HCT116 (cell line): ENCODE measurements at regions not wholly inside any gene's neighbourhood (a gene's known extent, or its start where the extent isn't known, plus 50 kb on each side); places are given as distances from the start of the nearest gene placed in this dataset.

Experiments
- ATAC-seq: fragments of 200-7000 bp; cut with Tn5 transposase; 2 replicates; pipeline ENCODE4 v1.9.1; 2020; ENCODE audit warnings: mild to moderate bottlenecking, moderate library complexity
- BruUV-seq: library from RNA; stranded (reverse); fragments of 400-500 nt; replicated peaks from 2 replicates; lab custom pipeline; 2021; lab: Mats Ljungman, UMichigan
- CTCF ChIA-PET: fragments of 300-600 bp; sonication (Branson Sonifier 250); formaldehyde crosslinking; loops from one replicate; lab custom pipeline; 2021; ENCODE audit warnings: antibody characterized with exemption; lab: Charles Lee
- POLR2A ChIA-PET: fragments of 300-600, 350-600 bp; sonication (Branson Sonifier 250); formaldehyde crosslinking; loops from one replicate; lab custom pipeline; 2021; ENCODE audit warnings: antibody characterized with exemption; lab: Charles Lee
- RAD21 ChIA-PET, 2 experiments: fragments of 300-600 bp; sonication (Branson Sonifier 250); formaldehyde crosslinking; loops; one replicate each; lab custom pipeline; 2023; ENCODE audit warnings: low total read pairs in 2 of 2; ENCODE audit not compliant: uncharacterized antibody in 2 of 2, unreplicated experiment in 2 of 2, low non-redundant PET in 1 of 2; lab: Charles Lee
- DNase-seq: peaks from one replicate; pipeline ENCODE4 v3.0.0-alpha.2; 2010; ENCODE audit warnings: low read depth, low spot score
- H2AFZ ChIP-seq: fragments of 200-600 bp; shearing (Covaris generic), sonication (generic); 2 replicates; pipeline ENCODE4 v1.6.1; 2017; ENCODE audit warnings: low read depth, mixed run types, mixed read lengths, antibody characterized with exemption, low read length; ENCODE audit not compliant: poor library complexity, severe bottlenecking
- H3K27ac ChIP-seq: 2 replicates; pipeline ENCODE4 v1.5.1; 2012; ENCODE audit warnings: low read depth, low read length
- H3K27me3 ChIP-seq: fragments of 200-600 bp; sonication (generic); 2 replicates; pipeline ENCODE4 v1.6.1; 2016; ENCODE audit warnings: mixed run types, low read length, mixed read lengths; ENCODE audit not compliant: insufficient read depth
- H3K36me3 ChIP-seq, 2 experiments: fragments of 200-500 bp in 1 of 2; fragments of 200-600 bp in 1 of 2; sonication (Bioruptor generic) in 1 of 2; sonication (generic) in 1 of 2; 2 replicates each; pipeline versions ENCODE4 v1.5.1 to v1.6.1; 2014 to 2016; ENCODE audit warnings: low read length in 2 of 2, inconsistent platforms in 1 of 2, mixed read lengths in 1 of 2, mixed run types in 1 of 2; ENCODE audit not compliant: insufficient read depth in 2 of 2, control insufficient read depth in 1 of 2
- H3K4me1 ChIP-seq, 2 experiments: fragments of 200-600 bp in 1 of 2; sonication (generic) in 1 of 2; 2 replicates each; pipeline versions ENCODE4 v1.5.1 to v1.6.1; 2012 to 2017; ENCODE audit warnings: low read length in 2 of 2, inconsistent platforms in 1 of 2, mild to moderate bottlenecking in 1 of 2, mixed read lengths in 1 of 2, mixed run types in 1 of 2, moderate library complexity in 1 of 2; ENCODE audit not compliant: insufficient read depth in 2 of 2, control insufficient read depth in 1 of 2
- H3K4me2 ChIP-seq: fragments of 200-600 bp; sonication (generic); 2 replicates; pipeline ENCODE4 v1.6.1; 2017; ENCODE audit warnings: mixed run types, low read length, mixed read lengths
- H3K4me3 ChIP-seq, 2 experiments: fragments of 200-600 bp in 1 of 2; sonication (generic) in 1 of 2; replicated peaks in 1 of 2; 2 replicates each; pipeline ENCODE4 v1.5.1; 2011 to 2016; ENCODE audit warnings: low read length in 2 of 2, control low read depth in 1 of 2, low read depth in 1 of 2, mild to moderate bottlenecking in 1 of 2, mixed read lengths in 1 of 2, mixed run types in 1 of 2
- H3K79me2 ChIP-seq: fragments of 200-600 bp; sonication (generic); 2 replicates; pipeline ENCODE4 v1.6.1; 2017; ENCODE audit warnings: mild to moderate bottlenecking, mixed run types, low read length, moderate library complexity, mixed read lengths; ENCODE audit not compliant: insufficient read depth
- H3K9ac ChIP-seq: fragments of 200-600 bp; sonication (generic); 2 replicates; pipeline ENCODE4 v1.6.1; 2016; ENCODE audit warnings: low read length, mixed read lengths
- H3K9me2 ChIP-seq: fragments of 200-600 bp; sonication (generic), shearing (Covaris generic); 2 replicates; pipeline ENCODE4 v1.6.1; 2017; ENCODE audit warnings: mixed run types, mild to moderate bottlenecking, moderate library complexity; ENCODE audit not compliant: insufficient read depth
- H3K9me3 ChIP-seq, 2 experiments: fragments of 200-500 bp in 1 of 2; fragments of 200-600 bp in 1 of 2; sonication (Bioruptor generic) in 1 of 2; sonication (generic) in 1 of 2; 2 replicates each; pipeline ENCODE4 v1.6.1; 2014 to 2017; ENCODE audit warnings: low read length in 2 of 2, mixed read lengths in 2 of 2, inconsistent platforms in 1 of 2, low read depth in 1 of 2, mild to moderate bottlenecking in 1 of 2, mixed run types in 1 of 2, moderate library complexity in 1 of 2; ENCODE audit not compliant: control insufficient read depth in 1 of 2, insufficient read depth in 1 of 2
- H4K20me1 ChIP-seq: fragments of 200-600 bp; sonication (generic), shearing (Covaris generic); 2 replicates; pipeline ENCODE4 v1.6.1; 2017; ENCODE audit warnings: mixed run types, mild to moderate bottlenecking, moderate library complexity; ENCODE audit not compliant: insufficient read depth
- CTCF ChIP-seq, 3 experiments: fragments of 200-600 bp in 1 of 3; sonication (generic) in 1 of 3; IDR thresholded peaks in 2 of 3; conservative IDR thresholded peaks in 1 of 3; 2 replicates each; pipeline ENCODE4 v1.5.1; 2012 to 2017; ENCODE audit warnings: low read depth in 2 of 3, low read length in 2 of 3, antibody characterized with exemption in 1 of 3, borderline replicate concordance in 1 of 3, control low read depth in 1 of 3, mild to moderate bottlenecking in 1 of 3, mixed read lengths in 1 of 3, mixed run types in 1 of 3, moderate library complexity in 1 of 3; ENCODE audit not compliant: insufficient read depth in 1 of 3
- EZH2 ChIP-seq: fragments of 200-600 bp; sonication (generic); IDR thresholded peaks from 2 replicates; pipeline ENCODE4 v1.6.1; 2017; ENCODE audit warnings: antibody characterized with exemption, mixed run types
- JUND ChIP-seq: IDR thresholded peaks from 2 replicates; pipeline ENCODE4 v1.6.1; 2012
- SIN3A ChIP-seq: IDR thresholded peaks from 2 replicates; pipeline ENCODE4 v1.6.1; 2012; ENCODE audit warnings: low read depth
- SP1 ChIP-seq: IDR thresholded peaks from 2 replicates; pipeline ENCODE4 v1.6.1; 2012; ENCODE audit warnings: low read depth
- YY1 ChIP-seq: IDR thresholded peaks from 2 replicates; pipeline ENCODE4 v1.6.1; 2011; ENCODE audit warnings: low read length, low read depth, moderate library complexity, mild to moderate bottlenecking; ENCODE audit not compliant: insufficient replicate concordance; ENCODE audit errors: extremely low read depth
- ZFX ChIP-seq: fragments of 450-650 bp; IDR thresholded peaks from 2 replicates; pipeline ENCODE4 v1.6.1; 2017
- intact Hi-C: fragments of 100-400 bp; cut with micrococcal nuclease; formaldehyde crosslinking; loops from 2 replicates; pipeline ENCODE4 v1.10.0; 2022

- DNase-seq (no peak), ATAC-seq (no peak)
- Histone ChIP-seq H3K9ac (no peak overlapping the region), H3K79me2 (no peaks in the 10 kb centered on the region), H3K27me3 (peaks cover 65% of the 10 kb centered on the region), H3K4me2 (no peak overlapping the region), H2AFZ (no peak overlapping the region), H3K4me1 (no peaks in the 10 kb centered on the region), H3K27ac (no peak overlapping the region), H3K36me3 (no peaks in the 10 kb centered on the region), H3K9me3 (no peaks in the 10 kb centered on the region), H3K4me3 (no peak overlapping the region), H3K9me2 (no peaks in the 10 kb centered on the region), H4K20me1 (no peaks in the 10 kb centered on the region)
- ChIA-PET CTCF (no interaction called here), POLR2A (no interaction called here), RAD21 (no interaction called here)
- peak in 1 of 3 experiments; percentile 2; a peak in 1 of 6 replicates for TF ChIP-seq CTCF (IDR thresholded peaks at IDR 0.05 in 2 of 3, conservative IDR thresholded peaks at IDR 0.05 in 1 of 3; ENCODE audit: borderline replicate concordance in 1 of 3, insufficient read depth in 1 of 3, low read depth in 2 of 3, low read length in 2 of 3)
- TF ChIP-seq YY1: no peak
- intact Hi-C loops: no loop called here
- no TSS peak for BruUV-seq
Measured at GRCh38 chr10:120260456-120260855, 196.6 kb upstream of the PLPP4 start.

- Histone ChIP-seq H3K9me3 (no peaks in the 10 kb centered on the region), H3K27ac (no peak overlapping the region), H3K4me3 (no peak overlapping the region), H3K9me2 (no peaks in the 10 kb centered on the region), H4K20me1 (no peaks in the 10 kb centered on the region), H3K36me3 (no peaks in the 10 kb centered on the region), H3K79me2 (no peaks in the 10 kb centered on the region), H3K4me2 (no peak overlapping the region), H2AFZ (no peak overlapping the region), H3K9ac (no peak overlapping the region), H3K4me1 (no peaks in the 10 kb centered on the region)
- POLR2A ChIA-PET: no interaction called here
- intact Hi-C loops: no loop called here
- no peak for DNase-seq
- CTCF ChIA-PET: no interaction called here
- no peak for ATAC-seq
- RAD21 ChIA-PET: no interaction called here
- TF ChIP-seq CTCF (IDR thresholded peaks at IDR 0.05 in 2 of 3, conservative IDR thresholded peaks at IDR 0.05 in 1 of 3; ENCODE audit: borderline replicate concordance in 1 of 3, insufficient read depth in 1 of 3, low read depth in 2 of 3, low read length in 2 of 3) (no peak), JUND (no peak), EZH2 (peak; percentile 91), ZFX (no peak), SIN3A (no peak), SP1 (no peak)
- TF ChIP-seq, all 23 proteins: peak for 1
- BruUV-seq: no TSS peak
- H3K27me3 ChIP-seq: peaks cover 66% of the 10 kb centered on the region
Measured at GRCh38 chr10:120262857-120263547, 194.0 kb upstream of the PLPP4 start.
